HEK293 (cell line): ENCODE measurements at regions not wholly inside any gene's neighbourhood (a gene's known extent, or its start where the extent isn't known, plus 50 kb on each side); places are given as distances from the start of the nearest gene placed in this dataset.
A peak's percentile ranks its signal among the peaks of the same experiment; 100 is the strongest.

Experiments used
- ATF2 ChIP-seq: fragments of 450-650 bp; formaldehyde crosslinking; IDR thresholded peaks from 2 replicates; pipeline ENCODE4 v1.5.1; 2016; ENCODE audit warnings: missing biosample characterization, missing genetic modification characterization, low read depth
- CTCF ChIP-seq: fragments of 450-650 bp; formaldehyde crosslinking; IDR thresholded peaks from 2 replicates; pipeline ENCODE4 v1.5.1; 2016; ENCODE audit warnings: missing biosample characterization, missing genetic modification characterization
- PRDM10 ChIP-seq: fragments of 450-650 bp; formaldehyde crosslinking; IDR thresholded peaks from 2 replicates; pipeline ENCODE4 v1.5.1; 2016; ENCODE audit warnings: missing biosample characterization, missing genetic modification characterization
- REST ChIP-seq: fragments of 450-650 bp; formaldehyde crosslinking; IDR thresholded peaks from 2 replicates; pipeline ENCODE4 v1.5.1; 2016; ENCODE audit warnings: missing biosample characterization, missing genetic modification characterization
- SP3 ChIP-seq: fragments of 450-650 bp; formaldehyde crosslinking; IDR thresholded peaks from 2 replicates; pipeline ENCODE4 v1.5.1; 2016; ENCODE audit warnings: missing biosample characterization, missing genetic modification characterization
- TCF7L2 ChIP-seq: IDR thresholded peaks from 2 replicates; pipeline ENCODE4 v1.6.1; 2011; ENCODE audit warnings: low read depth, mild to moderate bottlenecking, inconsistent platforms, low read length, moderate library complexity, borderline replicate concordance
- ZBTB10 ChIP-seq: fragments of 450-650 bp; formaldehyde crosslinking; IDR thresholded peaks from 2 replicates; pipeline ENCODE4 v1.5.1; 2016; ENCODE audit warnings: missing biosample characterization, missing genetic modification characterization
- ZNF362 ChIP-seq: fragments of 450-650 bp; formaldehyde crosslinking; IDR thresholded peaks from 2 replicates; pipeline ENCODE4 v1.5.1; 2016; ENCODE audit warnings: missing biosample characterization, missing genetic modification characterization
- ZNF426 ChIP-seq: fragments of 450-650 bp; formaldehyde crosslinking; IDR thresholded peaks from 2 replicates; pipeline ENCODE4 v1.5.1; 2017; ENCODE audit warnings: missing biosample characterization, missing genetic modification characterization, mild to moderate bottlenecking, inconsistent platforms, moderate library complexity
- ZNF639 ChIP-seq: fragments of 450-650 bp; formaldehyde crosslinking; IDR thresholded peaks from 2 replicates; pipeline ENCODE4 v1.5.1; 2016; ENCODE audit warnings: missing biosample characterization, missing genetic modification characterization
- ZNF707 ChIP-seq: fragments of 450-650 bp; formaldehyde crosslinking; IDR thresholded peaks from 2 replicates; pipeline ENCODE4 v1.5.1; 2016; ENCODE audit warnings: missing biosample characterization, missing genetic modification characterization

GRCh38 chr1:196148367-196148970 is 459.8 kb downstream of the KCNT2 start:
- TF ChIP-seq ZNF707 (tag by site-specific recombination) = no peak
- no peak for TF ChIP-seq ZNF639 (tag by site-specific recombination)
- 0 out of 2 replicates have a peak, but pooled peaks have one; percentile 26 for TF ChIP-seq CTCF (tag by site-specific recombination)
- TF ChIP-seq PRDM10 (tag by site-specific recombination) = no peak
- TF ChIP-seq ATF2 (tag by site-specific recombination) = no peak
- no peak for TF ChIP-seq REST
- TF ChIP-seq ZBTB10 (tag by site-specific recombination) = no peak
- no peak for TF ChIP-seq TCF7L2
- no peak for TF ChIP-seq ZNF362 (tag by site-specific recombination)
- TF ChIP-seq SP3 = no peak
- TF ChIP-seq ZNF426 (tag by site-specific recombination) = no peak
